ENCODE measurements at regions not wholly inside any gene's neighbourhood (a gene's known extent, or its start where the extent isn't known, plus 50 kb on each side); places are given as distances from the start of the nearest gene placed in this dataset.

GRCh38 chrX:85493821-85494220, 114.4 kb upstream of the POF1B start:
- TF ChIP-seq RAD21 (conservative IDR thresholded peaks at IDR 0.05) = no peak
- TF ChIP-seq EZH2 (IDR thresholded peaks at IDR 0.05; ENCODE audit: borderline replicate concordance, insufficient read depth, low read length, poor library complexity, severe bottlenecking) = no peak
